B cell (primary cell): ENCODE measurements at regions not wholly inside any gene's neighbourhood (a gene's known extent, or its start where the extent isn't known, plus 50 kb on each side); places are given as distances from the start of the nearest gene placed in this dataset.

ENCODE experiments used
- ATAC-seq: fragments of 200-7000 bp; cut with Tn5 transposase; one replicate; pipeline ENCODE4 v1.10.0; 2021; ENCODE audit warnings: low read depth, mild to moderate bottlenecking, moderate number of reproducible peaks, moderate library complexity
- CTCF ChIA-PET: fragments of 350-600 bp; sonication (Branson Sonifier 250); formaldehyde crosslinking; loops from one replicate; lab custom pipeline; 2021; ENCODE audit warnings: antibody characterized with exemption, inconsistent platforms; lab: Charles Lee
- POLR2A ChIA-PET: fragments of 350-600 bp; sonication (Branson Sonifier 250); formaldehyde crosslinking; loops from one replicate; lab custom pipeline; 2021; ENCODE audit warnings: antibody characterized with exemption; lab: Charles Lee
- DNase-seq: peaks from one replicate; pipeline ENCODE4 v3.0.0; 2013
- H2AFZ ChIP-seq: 2 replicates; pipeline ENCODE4 v1.6.1; 2012; ENCODE audit warnings: mild to moderate bottlenecking, low read depth, low read length; ENCODE audit not compliant: insufficient read depth, poor library complexity, severe bottlenecking
- H3K27ac ChIP-seq, 2 donors: 1 replicate in 1 of 2; 2 replicates in 1 of 2; pipeline ENCODE4 v1.5.1; 2012 to 2013; ENCODE audit warnings: low read length in 2 of 2, mild to moderate bottlenecking in 2 of 2, moderate library complexity in 1 of 2
- H3K27me3 ChIP-seq, 4 experiments: fragments of 200-600 bp in 1 of 4; sonication (generic) in 1 of 4; replicated peaks in 1 of 4; 1 replicate in 2 of 4; 2 replicates in 2 of 4; pipeline versions ENCODE4 v1.6.1 to v1.7.0; 2013 to 2016; ENCODE audit warnings: low read length in 3 of 4, mild to moderate bottlenecking in 2 of 4, mixed read lengths in 1 of 4, moderate library complexity in 1 of 4; ENCODE audit not compliant: insufficient read depth in 4 of 4, control insufficient read depth in 3 of 4; ENCODE audit errors: control extremely low read depth in 1 of 4
- H3K36me3 ChIP-seq, 2 experiments: replicated peaks in 1 of 2; 1 replicate in 1 of 2; 2 replicates in 1 of 2; pipeline versions ENCODE4 v1.6.1 to v1.7.1; 2013; ENCODE audit warnings: low read length in 1 of 2; ENCODE audit not compliant: insufficient read depth in 2 of 2, control insufficient read depth in 1 of 2; ENCODE audit errors: control extremely low read depth in 1 of 2, extremely low read depth in 1 of 2
- H3K4me1 ChIP-seq, 2 donors: fragments of 200-600 bp in 1 of 2; sonication (generic) in 1 of 2; 1 replicate in 1 of 2; 2 replicates in 1 of 2; pipeline versions ENCODE4 v1.5.1 to v1.6.1; 2013 to 2017; ENCODE audit warnings: low read length in 2 of 2; ENCODE audit not compliant: control insufficient read depth in 2 of 2, insufficient read depth in 2 of 2
- H3K4me2 ChIP-seq: replicated peaks from 2 replicates; pipeline ENCODE3; 2012; ENCODE audit warnings: mild to moderate bottlenecking, low read depth, low read length; ENCODE audit not compliant: poor library complexity, severe bottlenecking
- H3K4me3 ChIP-seq, 5 experiments: fragments of 200-600 bp in 1 of 5; sonication (generic) in 1 of 5; 1 replicate in 3 of 5; 2 replicates in 2 of 5; pipeline versions ENCODE4 v1.5.1 to v1.7.0; 2011 to 2016; ENCODE audit warnings: low read length in 4 of 5, mild to moderate bottlenecking in 4 of 5, low read depth in 2 of 5, control low read depth in 1 of 5, moderate library complexity in 1 of 5; ENCODE audit not compliant: insufficient read depth in 1 of 5; ENCODE audit errors: control extremely low read depth in 1 of 5, extremely low read depth in 1 of 5
- H3K79me2 ChIP-seq: fragments of 200-600 bp; sonication (generic); one replicate; pipeline ENCODE4 v1.6.0; 2016; ENCODE audit warnings: low read length; ENCODE audit not compliant: control insufficient read depth, insufficient read depth
- H3K9ac ChIP-seq: fragments of 200-600 bp; sonication (generic); 2 replicates; pipeline ENCODE4 v1.6.1; 2017; ENCODE audit warnings: mild to moderate bottlenecking, low read length, moderate library complexity
- H3K9me3 ChIP-seq, 3 donors: one replicate each; pipeline versions ENCODE4 v1.6.1 to v1.7.1; 2013; ENCODE audit warnings: low read length in 2 of 3; ENCODE audit not compliant: control insufficient read depth in 2 of 3, insufficient read depth in 1 of 3; ENCODE audit errors: control extremely low read depth in 1 of 3
- H4K20me1 ChIP-seq: 2 replicates; pipeline ENCODE4 v1.6.0; 2012; ENCODE audit warnings: mild to moderate bottlenecking, low read length; ENCODE audit not compliant: insufficient read depth, control insufficient read depth, poor library complexity, severe bottlenecking
- H3K27ac Mint-ChIP-seq: one replicate; pipeline ENCODE4 v1.8.0; 2021; ENCODE audit warnings: mixed read lengths
- H3K27me3 Mint-ChIP-seq: one replicate; pipeline ENCODE4 v1.8.0; 2021; ENCODE audit warnings: mixed read lengths
- H3K4me1 Mint-ChIP-seq: one replicate; pipeline ENCODE4 v1.8.0; 2021; ENCODE audit warnings: mixed read lengths
- H3K4me3 Mint-ChIP-seq: one replicate; pipeline ENCODE4 v1.8.0; 2021; ENCODE audit warnings: mixed read lengths
- H3K9me3 Mint-ChIP-seq: one replicate; pipeline ENCODE4 v1.8.0; 2022; ENCODE audit warnings: mixed read lengths; ENCODE audit not compliant: insufficient read depth
- EZH2 ChIP-seq: IDR thresholded peaks from 2 replicates; pipeline ENCODE4 v1.6.1; 2012; ENCODE audit warnings: borderline replicate concordance, low read depth, mild to moderate bottlenecking, moderate library complexity, low read length; ENCODE audit not compliant: insufficient read depth, poor library complexity, severe bottlenecking
- WGBS: methylation state at CpG from one replicate; pipeline ENCODE4 v1.1.5; 2013; ENCODE audit warnings: missing lambda C conversion rate; ENCODE audit not compliant: insufficient coverage; 5-methylcytosine and 5-hydroxymethylcytosine counted together
- intact Hi-C: fragments of 100-400 bp; cut with micrococcal nuclease; formaldehyde crosslinking; loops from one replicate; pipeline ENCODE4 v1.10.0; 2022
- TF ChIP-seq, protein P1 (sequence below): fragments of 200-600 bp; IDR thresholded peaks from one replicate; pipeline ENCODE4 v1.8.0; 2022; ENCODE audit warnings: antibody characterized with exemption, mild to moderate bottlenecking

DNA sequence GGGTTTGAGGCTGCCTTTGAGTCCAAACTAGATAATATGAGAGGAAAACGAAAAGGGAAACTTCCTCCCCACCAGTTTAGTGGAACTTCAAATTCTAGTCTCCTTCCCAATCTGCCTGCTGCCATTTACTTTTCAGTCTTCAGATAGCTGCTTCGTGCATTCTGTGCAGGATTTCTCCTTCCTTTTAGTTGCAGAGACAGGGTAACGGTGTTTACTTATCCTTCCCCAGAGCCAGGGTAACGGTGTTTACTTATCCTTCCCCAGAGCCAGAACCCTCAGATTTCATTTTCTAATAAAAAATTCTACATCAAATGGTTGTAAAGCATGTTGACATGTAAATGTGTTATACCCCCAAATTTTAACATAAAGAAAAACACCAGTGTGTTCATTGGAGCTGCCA lies 282.6 kb downstream of the VPS13C start:
- Histone ChIP-seq H3K4me2 (no peak overlapping the region), H3K79me2 (no peaks in the 10 kb centered on the region), H3K9ac (no peak overlapping the region), H2AFZ (no peak overlapping the region), H3K4me3 (no peak overlapping the region), H3K9me3 (peaks cover 0 to 1% (median 0%) of the 10 kb centered on the region in 3 donors), H3K27ac (no peak overlapping the region), H3K36me3 (no peaks in the 10 kb centered on the region), H3K27me3 (peaks cover 0 to 11% (median 2%) of the 10 kb centered on the region in 4 experiments), H4K20me1 (no peaks in the 10 kb centered on the region), H3K4me1 (no peaks in the 10 kb centered on the region)
- H3K4me1 Mint-ChIP-seq = no peaks in the 10 kb centered on the region
- 83% methylated on average over 1 of the region's 4 CpGs for WGBS
- no peak for DNase-seq
- ATAC-seq = no peak
- peaks cover 27% of the 10 kb centered on the region for H3K27me3 Mint-ChIP-seq
- intact Hi-C loops = no loop called here
- POLR2A ChIA-PET = no interaction called here
- no peak overlapping the region for H3K4me3 Mint-ChIP-seq
- no peaks in the 10 kb centered on the region for H3K9me3 Mint-ChIP-seq
- H3K27ac Mint-ChIP-seq = no peak overlapping the region
- TF ChIP-seq, protein P1, sequence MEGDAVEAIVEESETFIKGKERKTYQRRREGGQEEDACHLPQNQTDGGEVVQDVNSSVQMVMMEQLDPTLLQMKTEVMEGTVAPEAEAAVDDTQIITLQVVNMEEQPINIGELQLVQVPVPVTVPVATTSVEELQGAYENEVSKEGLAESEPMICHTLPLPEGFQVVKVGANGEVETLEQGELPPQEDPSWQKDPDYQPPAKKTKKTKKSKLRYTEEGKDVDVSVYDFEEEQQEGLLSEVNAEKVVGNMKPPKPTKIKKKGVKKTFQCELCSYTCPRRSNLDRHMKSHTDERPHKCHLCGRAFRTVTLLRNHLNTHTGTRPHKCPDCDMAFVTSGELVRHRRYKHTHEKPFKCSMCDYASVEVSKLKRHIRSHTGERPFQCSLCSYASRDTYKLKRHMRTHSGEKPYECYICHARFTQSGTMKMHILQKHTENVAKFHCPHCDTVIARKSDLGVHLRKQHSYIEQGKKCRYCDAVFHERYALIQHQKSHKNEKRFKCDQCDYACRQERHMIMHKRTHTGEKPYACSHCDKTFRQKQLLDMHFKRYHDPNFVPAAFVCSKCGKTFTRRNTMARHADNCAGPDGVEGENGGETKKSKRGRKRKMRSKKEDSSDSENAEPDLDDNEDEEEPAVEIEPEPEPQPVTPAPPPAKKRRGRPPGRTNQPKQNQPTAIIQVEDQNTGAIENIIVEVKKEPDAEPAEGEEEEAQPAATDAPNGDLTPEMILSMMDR = no peak
- no peak for TF ChIP-seq EZH2
- CTCF ChIA-PET = no interaction called here

GRCh38 chr15:61769557-61769956 lies 290.7 kb downstream of the VPS13C start:
- Mint-ChIP-seq H3K9me3 (peaks cover 5% of the 10 kb centered on the region), H3K4me1 (peaks cover 1% of the 10 kb centered on the region), H3K27me3 (peaks cover 20% of the 10 kb centered on the region), H3K4me3 (no peak overlapping the region), H3K27ac (no peak overlapping the region)
- H3K27me3 ChIP-seq = peaks cover 0 to 8% (median under 1%) of the 10 kb centered on the region in 4 experiments
- H2AFZ ChIP-seq = no peak overlapping the region
- H3K4me3 ChIP-seq = no peak overlapping the region
- 100% methylated on average over 1 of the region's 2 CpGs for WGBS
- no peaks in the 10 kb centered on the region for H4K20me1 ChIP-seq
- no peak overlapping the region for H3K27ac ChIP-seq
- no peak for ATAC-seq
- H3K4me2 ChIP-seq = no peak overlapping the region
- intact Hi-C loops = no loop called here
- no peaks in the 10 kb centered on the region for H3K4me1 ChIP-seq
- H3K36me3 ChIP-seq = no peaks in the 10 kb centered on the region
- DNase-seq = no peak
- H3K79me2 ChIP-seq = no peaks in the 10 kb centered on the region
- ChIA-PET CTCF (no interaction called here), POLR2A (no interaction called here)
- no peak for TF ChIP-seq EZH2
- peaks cover 4 to 10% (median 7%) of the 10 kb centered on the region in 3 donors for H3K9me3 ChIP-seq
- no peak overlapping the region for H3K9ac ChIP-seq
